ENCODE measurements at regions not wholly inside any gene's neighbourhood (a gene's known extent, or its start where the extent isn't known, plus 50 kb on each side); places are given as distances from the start of the nearest gene placed in this dataset.

DNA sequence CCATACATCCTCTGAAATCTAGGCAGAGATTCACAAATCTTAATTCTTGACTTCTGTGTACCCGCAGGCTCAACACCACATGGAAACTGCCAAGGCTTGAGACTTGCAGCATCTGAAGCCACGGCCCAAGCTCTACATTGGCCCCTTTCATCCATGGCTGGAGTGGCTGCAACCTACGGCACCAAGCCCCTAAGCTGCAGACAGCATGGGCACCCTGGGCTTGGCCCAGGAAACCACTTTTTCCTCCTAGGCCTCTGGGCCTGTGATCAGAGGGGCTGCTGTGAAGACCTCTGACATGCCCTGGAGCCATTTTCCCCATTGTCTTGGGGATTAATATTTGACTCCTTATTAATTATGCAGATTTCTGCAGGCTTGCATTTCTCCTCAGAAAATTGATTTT is 457.9 kb downstream of the GRIA2 start:
- TF ChIP-seq, protein P1, sequence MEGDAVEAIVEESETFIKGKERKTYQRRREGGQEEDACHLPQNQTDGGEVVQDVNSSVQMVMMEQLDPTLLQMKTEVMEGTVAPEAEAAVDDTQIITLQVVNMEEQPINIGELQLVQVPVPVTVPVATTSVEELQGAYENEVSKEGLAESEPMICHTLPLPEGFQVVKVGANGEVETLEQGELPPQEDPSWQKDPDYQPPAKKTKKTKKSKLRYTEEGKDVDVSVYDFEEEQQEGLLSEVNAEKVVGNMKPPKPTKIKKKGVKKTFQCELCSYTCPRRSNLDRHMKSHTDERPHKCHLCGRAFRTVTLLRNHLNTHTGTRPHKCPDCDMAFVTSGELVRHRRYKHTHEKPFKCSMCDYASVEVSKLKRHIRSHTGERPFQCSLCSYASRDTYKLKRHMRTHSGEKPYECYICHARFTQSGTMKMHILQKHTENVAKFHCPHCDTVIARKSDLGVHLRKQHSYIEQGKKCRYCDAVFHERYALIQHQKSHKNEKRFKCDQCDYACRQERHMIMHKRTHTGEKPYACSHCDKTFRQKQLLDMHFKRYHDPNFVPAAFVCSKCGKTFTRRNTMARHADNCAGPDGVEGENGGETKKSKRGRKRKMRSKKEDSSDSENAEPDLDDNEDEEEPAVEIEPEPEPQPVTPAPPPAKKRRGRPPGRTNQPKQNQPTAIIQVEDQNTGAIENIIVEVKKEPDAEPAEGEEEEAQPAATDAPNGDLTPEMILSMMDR (IDR thresholded peaks at IDR 0.05; ENCODE audit: low read depth, low read length, poor library complexity, severe bottlenecking): no peak
- no peak for TF ChIP-seq EZH2phosphoT487 (IDR thresholded peaks at IDR 0.05; ENCODE audit: borderline replicate concordance, low read length)

All from DOHH2 (cell line).